ENCODE measurements at regions not wholly inside any gene's neighbourhood (a gene's known extent, or its start where the extent isn't known, plus 50 kb on each side); places are given as distances from the start of the nearest gene placed in this dataset.

DNA sequence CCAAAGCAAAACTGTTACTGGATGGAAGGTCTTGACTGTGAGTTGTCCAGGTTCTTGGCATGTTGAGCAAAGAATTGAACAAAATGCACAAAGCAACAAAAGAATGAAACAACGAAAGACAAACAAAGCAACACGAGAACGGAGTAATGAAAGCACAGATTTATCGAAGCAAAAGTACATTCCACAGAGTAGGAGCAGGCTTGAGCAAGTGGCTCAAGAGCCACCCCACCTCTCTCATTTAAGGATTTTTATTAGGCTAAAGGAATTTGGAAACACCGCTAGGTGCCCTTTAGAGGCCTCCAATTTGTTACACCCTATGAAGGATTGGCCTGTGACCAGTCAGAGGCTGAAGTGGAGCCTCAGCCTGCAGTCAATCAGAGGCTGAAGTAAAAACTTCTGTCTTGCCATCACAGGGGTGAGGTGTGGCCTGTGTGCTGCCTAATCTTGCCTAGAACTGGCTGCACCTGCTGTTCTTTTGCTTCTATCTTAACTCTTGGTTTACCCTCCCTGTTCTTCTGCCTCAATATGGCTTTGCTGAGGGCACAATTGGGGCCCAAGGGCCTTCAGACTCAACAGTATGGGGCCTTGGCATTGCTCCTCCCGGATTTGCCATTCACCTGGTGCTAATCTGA lies 59.4 kb upstream of the FTH1 start:
- no peak for DNase-seq

DNA sequence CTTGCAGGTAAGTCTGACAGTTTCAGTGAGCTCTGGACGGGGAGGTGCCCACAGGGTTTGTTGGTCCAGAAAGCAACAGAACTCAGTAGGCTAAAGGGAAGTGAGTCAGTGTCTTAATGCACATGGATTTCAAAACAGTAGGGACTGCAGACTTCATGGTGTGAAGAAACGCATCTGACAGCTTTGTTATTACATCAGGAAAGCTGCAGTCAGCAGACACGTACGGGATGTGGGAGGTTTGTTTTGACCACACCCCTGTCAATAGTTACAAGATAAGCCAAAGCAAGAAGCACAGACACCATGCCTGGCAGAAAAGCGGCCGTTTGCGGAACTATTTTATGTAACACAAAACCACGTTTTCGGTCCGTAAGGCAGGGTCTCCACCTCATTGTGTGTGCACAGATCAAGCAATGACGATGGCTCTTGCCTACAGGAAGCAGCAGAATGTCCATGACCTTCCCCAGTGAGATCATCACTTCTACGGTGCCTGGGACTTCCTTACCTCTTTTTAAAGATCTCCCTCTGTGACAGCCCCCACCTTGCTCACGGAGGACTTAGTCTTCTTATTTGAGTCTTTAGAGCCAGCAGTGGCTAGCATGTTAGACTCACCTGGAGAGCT lies 58.2 kb upstream of the FTH1 start:
- DNase-seq, result no peak

DNA sequence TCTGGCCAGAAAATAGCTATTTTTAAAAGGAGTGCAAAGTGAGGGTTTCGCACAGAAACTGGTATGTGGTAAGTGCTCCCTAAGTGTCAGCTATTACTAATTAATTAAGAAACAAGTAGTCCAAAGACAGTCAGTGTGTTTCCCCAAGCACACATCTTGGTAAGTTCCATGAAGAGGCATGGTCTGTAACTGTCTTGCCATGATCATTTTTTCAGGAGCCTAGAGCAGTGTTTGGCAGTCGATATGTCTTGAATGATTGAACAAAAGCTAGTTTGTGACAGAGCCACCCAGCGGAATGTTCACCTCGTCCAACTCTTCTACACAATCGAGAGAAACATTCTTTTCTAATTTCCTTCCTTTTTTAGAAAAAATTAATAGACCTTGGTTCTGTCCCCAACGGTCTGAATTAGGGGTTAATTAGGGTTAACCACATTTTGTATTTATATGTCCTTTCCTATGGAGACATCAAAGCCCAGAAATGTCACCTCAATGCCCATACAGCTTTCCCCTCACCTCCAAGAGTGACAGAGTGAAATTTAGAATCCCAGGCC lies 57.6 kb upstream of the FTH1 start:
- no peak for DNase-seq

GRCh38 chr11:62022211-62022610 lies 54.8 kb upstream of the FTH1 start:
- DNase-seq, result no peak

DNA sequence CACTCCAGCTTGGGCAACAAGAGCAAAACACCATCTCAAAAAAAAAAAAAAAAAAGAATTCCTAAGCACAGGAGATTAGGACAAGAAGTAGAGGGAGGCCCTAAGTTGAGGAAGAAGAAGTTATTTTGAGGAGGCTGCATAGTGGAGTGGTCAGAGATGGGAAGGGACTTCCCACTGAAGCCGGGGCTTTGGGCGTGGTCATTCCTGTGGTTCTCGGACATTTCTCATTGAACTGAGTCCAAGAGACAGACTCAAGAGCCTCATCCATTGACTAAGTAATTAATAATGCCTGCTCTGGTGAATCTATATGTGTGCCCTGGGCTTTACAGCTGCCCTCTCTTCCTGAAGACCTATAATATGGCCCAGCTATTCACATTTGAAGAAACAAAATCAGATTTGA lies 53.2 kb upstream of the FTH1 start:
- DNase-seq, result no peak

- DNase-seq, result no peak
Measured at GRCh38 chr11:62018981-62019664, 51.7 kb upstream of the FTH1 start.

DNA sequence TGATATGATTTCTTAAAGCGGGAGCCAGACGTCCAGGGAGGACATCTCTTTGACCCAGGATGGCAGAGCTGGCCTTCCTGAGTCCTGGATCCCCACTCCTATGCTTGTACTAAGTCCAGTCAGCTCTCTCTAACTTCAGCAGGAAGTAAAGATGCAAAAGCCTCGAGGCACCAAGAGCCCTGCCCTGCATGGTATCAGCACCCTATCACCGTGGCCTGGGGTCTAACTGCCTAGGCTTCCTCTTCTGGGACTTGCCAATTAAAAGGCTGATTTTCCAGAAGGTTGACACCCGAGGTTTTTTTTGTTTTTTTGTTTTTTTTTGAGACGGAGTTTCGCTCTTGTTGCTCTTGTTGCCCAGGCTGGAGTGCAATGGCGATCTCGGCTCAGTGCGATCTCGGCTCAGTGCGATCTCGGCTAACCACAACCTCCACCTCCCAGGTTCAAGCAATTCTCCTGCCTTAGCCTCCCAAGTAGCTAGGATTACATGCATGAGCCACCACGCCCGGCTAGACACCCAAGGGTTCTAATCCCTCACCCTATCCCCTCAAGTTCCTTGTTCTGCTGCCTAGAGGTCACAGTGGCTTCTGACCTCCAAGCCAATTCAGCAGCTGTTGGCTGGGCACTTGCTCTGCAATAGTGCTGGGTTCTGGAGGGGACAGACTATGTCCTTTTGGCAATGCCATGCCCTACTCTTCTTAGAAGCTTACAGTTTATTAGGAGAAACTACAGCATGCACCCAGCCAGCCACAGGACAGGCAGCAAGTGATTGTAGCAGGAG lies 50.6 kb upstream of the FTH1 start:
- no peak for DNase-seq
